Endothelial cell of umbilical vein (primary cell): ENCODE measurements at regions not wholly inside any gene's neighbourhood (a gene's known extent, or its start where the extent isn't known, plus 50 kb on each side); places are given as distances from the start of the nearest gene placed in this dataset.

Source experiments
- BruUV-seq: library from RNA; stranded (reverse); fragments of 400-500 nt; replicated peaks from 2 replicates; lab custom pipeline; 2021; lab: Mats Ljungman, UMichigan
- CTCF ChIA-PET: fragments of 300-600, 350-600 bp; sonication (Branson Sonifier 250); formaldehyde crosslinking; loops from one replicate; lab custom pipeline; 2021; ENCODE audit warnings: antibody characterized with exemption, inconsistent platforms; lab: Charles Lee
- POLR2A ChIA-PET: fragments of 300-600, 350-600 bp; sonication (Branson Sonifier 250); formaldehyde crosslinking; loops from one replicate; lab custom pipeline; 2021; ENCODE audit warnings: antibody characterized with exemption, inconsistent platforms; lab: Charles Lee
- DNase-seq: peaks from one replicate; pipeline ENCODE4 v3.0.0-alpha.2; 2011; ENCODE audit warnings: low read depth, low spot score
- FAIRE-seq: peaks from 2 replicates; lab custom pipeline; 2011; peaks lifted over from hg19 to GRCh38; lab: Jason Lieb, UNC
- H2AFZ ChIP-seq: 2 replicates; pipeline ENCODE4 v1.6.0; 2012; ENCODE audit warnings: low read depth, low read length, control low read depth, inconsistent platforms
- H3K27ac ChIP-seq: 2 replicates; pipeline ENCODE4 v1.5.1; 2011; ENCODE audit warnings: low read depth, mild to moderate bottlenecking, control low read depth, low read length, moderate library complexity; ENCODE audit not compliant: insufficient read depth
- H3K27me3 ChIP-seq, 2 experiments: 2 replicates each; pipeline versions ENCODE4 v1.6.0 to v1.6.1; 2011; ENCODE audit warnings: low read length in 2 of 2, mixed read lengths in 1 of 2; ENCODE audit not compliant: control insufficient read depth in 2 of 2, insufficient read depth in 2 of 2
- H3K36me3 ChIP-seq, 2 experiments: 2 replicates in 1 of 2; 3 replicates in 1 of 2; pipeline ENCODE4 v1.5.1; 2011; ENCODE audit warnings: low read length in 2 of 2, mild to moderate bottlenecking in 1 of 2, moderate library complexity in 1 of 2; ENCODE audit not compliant: control insufficient read depth in 2 of 2, insufficient read depth in 2 of 2; ENCODE audit errors: extremely low read depth in 1 of 2
- H3K4me1 ChIP-seq: 3 replicates; pipeline ENCODE4 v1.5.1; 2011; ENCODE audit warnings: mild to moderate bottlenecking, low read length; ENCODE audit not compliant: control insufficient read depth, insufficient read depth; ENCODE audit errors: extremely low read depth
- H3K4me2 ChIP-seq: 2 replicates; pipeline ENCODE4 v1.6.1; 2011; ENCODE audit warnings: low read length, control low read depth, mixed read lengths; ENCODE audit not compliant: insufficient read depth
- H3K4me3 ChIP-seq, 3 experiments: fragments of 200-600 bp in 1 of 3; sonication (generic), shearing (Covaris generic) in 1 of 3; replicated peaks in 1 of 3; 2 replicates each; pipeline ENCODE4 v1.5.1; 2011 to 2016; ENCODE audit warnings: control low read depth in 3 of 3, low read length in 3 of 3, mild to moderate bottlenecking in 2 of 3, inconsistent platforms in 1 of 3, low read depth in 1 of 3, moderate library complexity in 1 of 3; ENCODE audit not compliant: insufficient read depth in 1 of 3
- H3K79me2 ChIP-seq: 2 replicates; pipeline ENCODE4 v1.6.0; 2012; ENCODE audit warnings: low read length, inconsistent platforms; ENCODE audit not compliant: control insufficient read depth, insufficient read depth
- H3K9ac ChIP-seq: replicated peaks from 2 replicates; pipeline ENCODE3; 2011; ENCODE audit warnings: low read length, control low read depth; ENCODE audit not compliant: insufficient read depth; ENCODE audit errors: extremely low read depth
- H3K9me1 ChIP-seq: replicated peaks from 3 replicates; pipeline ENCODE4 v1.6.0; 2011; ENCODE audit warnings: mild to moderate bottlenecking, low read length; ENCODE audit not compliant: control insufficient read depth, insufficient read depth; ENCODE audit errors: extremely low read depth
- H3K9me3 ChIP-seq: replicated peaks from 2 replicates; pipeline ENCODE4 v1.5.1; 2012; ENCODE audit warnings: low read length, inconsistent platforms; ENCODE audit not compliant: control insufficient read depth, insufficient read depth
- H4K20me1 ChIP-seq: replicated peaks from 2 replicates; pipeline ENCODE3; 2011; ENCODE audit warnings: mild to moderate bottlenecking, low read length; ENCODE audit not compliant: control insufficient read depth, insufficient read depth; ENCODE audit errors: extremely low read depth
- CTCF ChIP-seq, 2 donors: IDR thresholded peaks; 1 replicate in 1 of 2; 2 replicates in 1 of 2; pipeline ENCODE4 v1.5.1; 2011; ENCODE audit warnings: low read length in 2 of 2, mild to moderate bottlenecking in 2 of 2, moderate library complexity in 2 of 2, control low read depth in 1 of 2, inconsistent platforms in 1 of 2, low read depth in 1 of 2; ENCODE audit not compliant: insufficient read depth in 1 of 2; ENCODE audit errors: extremely low read depth in 1 of 2
- EZH2 ChIP-seq: IDR thresholded peaks from 2 replicates; pipeline ENCODE4 v1.6.1; 2012; ENCODE audit warnings: borderline replicate concordance, low read depth, mild to moderate bottlenecking, moderate library complexity, low read length, inconsistent platforms; ENCODE audit not compliant: severe bottlenecking
- FOS ChIP-seq: IDR thresholded peaks from 2 replicates; pipeline ENCODE4 v1.6.1; 2011; ENCODE audit warnings: mild to moderate bottlenecking, low read length, moderate library complexity, borderline replicate concordance; ENCODE audit not compliant: insufficient read depth
- GATA2 ChIP-seq: IDR thresholded peaks from 2 replicates; pipeline ENCODE4 v1.7.0; 2011; ENCODE audit warnings: low read depth, mild to moderate bottlenecking, moderate library complexity, mixed read lengths, low read length; ENCODE audit not compliant: insufficient read length, insufficient read depth
- JUN ChIP-seq: IDR thresholded peaks from 2 replicates; pipeline ENCODE4 v1.6.1; 2011; ENCODE audit warnings: borderline replicate concordance, low read depth; ENCODE audit not compliant: insufficient read length, insufficient read depth
- MAX ChIP-seq: IDR thresholded peaks from 2 replicates; pipeline ENCODE4 v1.6.1; 2011; ENCODE audit not compliant: insufficient read depth, insufficient read length
- MYC ChIP-seq: IDR thresholded peaks from one replicate; pipeline ENCODE4 v1.6.1; 2011; ENCODE audit warnings: mild to moderate bottlenecking, low read depth, low read length
- POLR2A ChIP-seq: IDR thresholded peaks from 2 replicates; pipeline ENCODE4 v1.6.1; 2012; ENCODE audit warnings: low read depth, mild to moderate bottlenecking, control low read depth, low read length
- POLR2AphosphoS5 ChIP-seq: IDR thresholded peaks from 2 replicates; pipeline ENCODE4 v1.6.1; 2012; ENCODE audit warnings: low read depth, mild to moderate bottlenecking, control low read depth, low read length, moderate library complexity; ENCODE audit not compliant: insufficient read depth
- dilution Hi-C: fragments of 300-500 bp; cut with MboI; formaldehyde crosslinking; loops from one replicate; pipeline ENCODE4 v1.15.0; 2019; ENCODE audit warnings: low sequenced_read_pairs; ENCODE audit not compliant: extremely low pct_ligation_motif_present
- intact Hi-C: fragments of 100-400 bp; cut with micrococcal nuclease; formaldehyde crosslinking; loops from one replicate; pipeline ENCODE4 v1.10.0; 2022

- Histone ChIP-seq H3K27me3 (no peaks in the 10 kb centered on the region), H3K9me1 (no peaks in the 10 kb centered on the region), H3K4me2 (no peak overlapping the region), H3K27ac (peak overlapping the region; percentile 90), H3K9me3 (no peaks in the 10 kb centered on the region), H3K4me1 (peaks cover 47% of the 10 kb centered on the region), H3K36me3 (no peaks in the 10 kb centered on the region), H3K4me3 (no peak overlapping the region), H3K79me2 (no peaks in the 10 kb centered on the region), H3K9ac (peak overlapping the region; percentile 18), H2AFZ (no peak overlapping the region), H4K20me1 (no peaks in the 10 kb centered on the region)
- ChIA-PET CTCF (interaction anchor here (1.1 to 2.8 kb wide), 4 partner anchors 8 to 245 kb away, joined by 3 to 8 read pairs (median 4); no protein-coding TSS in a partner anchor), POLR2A (no interaction called here)
- intact Hi-C loops (loop anchor here (1.0 kb wide), 1 partner anchor 10 kb away; no protein-coding TSS in a partner anchor), dilution Hi-C loops (loop anchor here (25.0 kb wide), 1 partner anchor 230 kb away; no protein-coding TSS in a partner anchor)
- no peak for DNase-seq
- TF ChIP-seq JUN (no peak), GATA2 (no peak), POLR2A (no peak), MAX (no peak), MYC (no peak), POLR2AphosphoS5 (no peak), FOS (no peak), CTCF (IDR thresholded peaks at IDR 0.05; ENCODE audit: extremely low read depth in 1 of 2, insufficient read depth in 1 of 2, low read depth in 1 of 2, low read length in 2 of 2) (no peak), EZH2 (no peak)
- FAIRE-seq, result no peak
- BruUV-seq, result TSS peak; percentile 3
Observed at GRCh38 chr1:172957491-172957890, 93.2 kb downstream of the TNFSF18 start.
